HG03280 (cell line): ENCODE measurements at regions not wholly inside any gene's neighbourhood (a gene's known extent, or its start where the extent isn't known, plus 50 kb on each side); places are given as distances from the start of the nearest gene placed in this dataset.
"Not testable (repeated sequence)": the region's sequence is repeated elsewhere in the genome, so short reads cannot be mapped to it uniquely, and the experiment has no call there.

Experiments used
- ATAC-seq: cut with Tn5 transposase; IDR thresholded peaks from one replicate; pipeline ENCODE4 v1.9.1; 2021; ENCODE audit warnings: mild to moderate bottlenecking, moderate library complexity; ENCODE audit not compliant: unreplicated experiment

GRCh38 chr1:172717722-172718465 is 59.0 kb downstream of the FASLG start:
- ATAC-seq = no peak

GRCh38 chr1:172719066-172719627 is 60.2 kb downstream of the FASLG start:
- ATAC-seq = no peak

- no peak for ATAC-seq
Measured at GRCh38 chr1:172719694-172720138, 60.8 kb downstream of the FASLG start.

GRCh38 chr1:172720339-172720738 is 61.4 kb downstream of the FASLG start:
- ATAC-seq = no peak

- no peak for ATAC-seq
Measured at GRCh38 chr1:172723251-172723650, 64.3 kb downstream of the FASLG start.

GRCh38 chr1:172724232-172724631 is 65.3 kb downstream of the FASLG start:
- no peak for ATAC-seq

GRCh38 chr1:172724765-172725613 is 66.1 kb downstream of the FASLG start:
- ATAC-seq = peak; percentile 73

- ATAC-seq = no peak
Measured at GRCh38 chr1:172726740-172727139, 67.8 kb downstream of the FASLG start.

GRCh38 chr1:172727275-172727857 is 68.5 kb downstream of the FASLG start:
- no peak for ATAC-seq

- no peak for ATAC-seq
Measured at GRCh38 chr1:172727956-172728603, 69.2 kb downstream of the FASLG start.

- not testable (repeated sequence) for ATAC-seq
Measured at GRCh38 chr1:172728705-172729104, 69.8 kb downstream of the FASLG start.

GRCh38 chr1:172732427-172732826 is 73.5 kb downstream of the FASLG start:
- no peak for ATAC-seq

GRCh38 chr1:172733815-172734214 is 74.9 kb downstream of the FASLG start:
- no peak for ATAC-seq

GRCh38 chr1:172738389-172738788 is 79.5 kb downstream of the FASLG start:
- no peak for ATAC-seq

GRCh38 chr1:172742599-172743500 is 83.9 kb downstream of the FASLG start:
- ATAC-seq = no peak

- peak; percentile 58 for ATAC-seq
Measured at GRCh38 chr1:172745014-172745413, 86.1 kb downstream of the FASLG start.

GRCh38 chr1:172746091-172746949 is 87.4 kb downstream of the FASLG start:
- peak; percentile 80 for ATAC-seq

GRCh38 chr1:172748201-172748600 is 89.3 kb downstream of the FASLG start:
- ATAC-seq = no peak

GRCh38 chr1:172751683-172752082 is 92.8 kb downstream of the FASLG start:
- ATAC-seq = no peak
